Upper lobe of right lung (tissue), 1 donor: ENCODE measurements at regions not wholly inside any gene's neighbourhood (a gene's known extent, or its start where the extent isn't known, plus 50 kb on each side); places are given as distances from the start of the nearest gene placed in this dataset.

Source experiments
- ATAC-seq: fragments of 200-7000 bp; cut with Tn5 transposase; one replicate; pipeline ENCODE4 v1.9.1; 2020; ENCODE audit warnings: mild to moderate bottlenecking, moderate library complexity
- DNase-seq: peaks from one replicate; pipeline ENCODE4 v3.0.0-alpha.2; 2020
- H3K27ac ChIP-seq: fragments of 200-600 bp; one replicate; pipeline ENCODE4 v1.8.0; 2022
- H3K27me3 ChIP-seq: fragments of 200-600 bp; one replicate; pipeline ENCODE4 v1.8.0; 2022; ENCODE audit warnings: mild to moderate bottlenecking
- H3K36me3 ChIP-seq: fragments of 200-600 bp; one replicate; pipeline ENCODE4 v1.8.0; 2022
- H3K4me1 ChIP-seq: fragments of 200-600 bp; one replicate; pipeline ENCODE4 v1.8.0; 2022
- H3K4me3 ChIP-seq: fragments of 200-600 bp; one replicate; pipeline ENCODE4 v1.8.0; 2022; ENCODE audit warnings: mild to moderate bottlenecking
- H3K9me3 ChIP-seq: fragments of 200-600 bp; one replicate; pipeline ENCODE4 v1.8.0; 2022
- CTCF ChIP-seq: fragments of 200-600 bp; IDR thresholded peaks from one replicate; pipeline ENCODE4 v1.8.0; 2022; ENCODE audit warnings: antibody characterized with exemption
- intact Hi-C: fragments of 100-400 bp; cut with DNase I; formaldehyde crosslinking; loops from one replicate; pipeline ENCODE4 v1.11.0; 2022
- donor health status: DM: no; HTN: yes; CAD: no; lungs with severe emphysema.

GRCh38 chrX:43592597-43592996, 63.5 kb upstream of the MAOA start:
- Histone ChIP-seq H3K4me1 (peaks cover 3% of the 10 kb centered on the region), H3K27me3 (no peaks in the 10 kb centered on the region), H3K27ac (no peak overlapping the region), H3K9me3 (no peaks in the 10 kb centered on the region), H3K4me3 (no peak overlapping the region), H3K36me3 (no peaks in the 10 kb centered on the region)
- intact Hi-C loops = no loop called here
- ATAC-seq (no peak), DNase-seq (no peak)
- no peak for TF ChIP-seq CTCF

GRCh38 chrX:43595931-43596330, 60.2 kb upstream of the MAOA start:
- TF ChIP-seq CTCF = no peak

GRCh38 chrX:43604753-43605152, 51.3 kb upstream of the MAOA start:
- no peak for TF ChIP-seq CTCF
- H3K4me1 ChIP-seq = no peaks in the 10 kb centered on the region
- H3K4me3 ChIP-seq = no peak overlapping the region
- no peaks in the 10 kb centered on the region for H3K27me3 ChIP-seq
- intact Hi-C loops = no loop called here
- H3K27ac ChIP-seq = no peak overlapping the region
- H3K36me3 ChIP-seq = no peaks in the 10 kb centered on the region
- H3K9me3 ChIP-seq = no peaks in the 10 kb centered on the region
- ATAC-seq (no peak), DNase-seq (no peak)

More at GRCh38 chrX:43595931-43596330, 60.2 kb upstream of the MAOA start:
- no peaks in the 10 kb centered on the region for H3K36me3 ChIP-seq
- no peaks in the 10 kb centered on the region for H3K4me1 ChIP-seq
- H3K9me3 ChIP-seq = no peaks in the 10 kb centered on the region
- no peak overlapping the region for H3K4me3 ChIP-seq
- no peaks in the 10 kb centered on the region for H3K27me3 ChIP-seq
- H3K27ac ChIP-seq = no peak overlapping the region
- intact Hi-C loops = no loop called here
- DNase-seq (no peak), ATAC-seq (no peak)

- H3K27ac ChIP-seq = no peak overlapping the region
- no peaks in the 10 kb centered on the region for H3K27me3 ChIP-seq
- no peaks in the 10 kb centered on the region for H3K36me3 ChIP-seq
- no peak overlapping the region for H3K4me3 ChIP-seq
- no peak for TF ChIP-seq CTCF
- ATAC-seq (no peak), DNase-seq (no peak)
- no peaks in the 10 kb centered on the region for H3K4me1 ChIP-seq
- intact Hi-C loops = no loop called here
- H3K9me3 ChIP-seq = no peaks in the 10 kb centered on the region
Measured at GRCh38 chrX:43605351-43605750, 50.7 kb upstream of the MAOA start.
